Choroid plexus epithelial cell (primary cell): ENCODE measurements at regions not wholly inside any gene's neighbourhood (a gene's known extent, or its start where the extent isn't known, plus 50 kb on each side); places are given as distances from the start of the nearest gene placed in this dataset.

Source experiments
- DNase-seq: peaks from one replicate; pipeline ENCODE4 v3.0.0-alpha.2; 2010; ENCODE audit warnings: low read depth
- H3K4me3 ChIP-seq: 2 replicates; pipeline ENCODE4 v1.5.1; 2011; ENCODE audit warnings: low read depth, mild to moderate bottlenecking, control low read depth, low read length, moderate library complexity
- CTCF ChIP-seq: conservative IDR thresholded peaks from 2 replicates; pipeline ENCODE4 v1.5.1; 2011; ENCODE audit warnings: low read depth, mild to moderate bottlenecking, control low read depth, inconsistent platforms, low read length, moderate library complexity

- H3K4me3 ChIP-seq, result no peak overlapping the region
- no peak for TF ChIP-seq CTCF
- no peak for DNase-seq
Observed at GRCh38 chr10:129385600-129385999, 81.4 kb upstream of the MGMT start.

DNA sequence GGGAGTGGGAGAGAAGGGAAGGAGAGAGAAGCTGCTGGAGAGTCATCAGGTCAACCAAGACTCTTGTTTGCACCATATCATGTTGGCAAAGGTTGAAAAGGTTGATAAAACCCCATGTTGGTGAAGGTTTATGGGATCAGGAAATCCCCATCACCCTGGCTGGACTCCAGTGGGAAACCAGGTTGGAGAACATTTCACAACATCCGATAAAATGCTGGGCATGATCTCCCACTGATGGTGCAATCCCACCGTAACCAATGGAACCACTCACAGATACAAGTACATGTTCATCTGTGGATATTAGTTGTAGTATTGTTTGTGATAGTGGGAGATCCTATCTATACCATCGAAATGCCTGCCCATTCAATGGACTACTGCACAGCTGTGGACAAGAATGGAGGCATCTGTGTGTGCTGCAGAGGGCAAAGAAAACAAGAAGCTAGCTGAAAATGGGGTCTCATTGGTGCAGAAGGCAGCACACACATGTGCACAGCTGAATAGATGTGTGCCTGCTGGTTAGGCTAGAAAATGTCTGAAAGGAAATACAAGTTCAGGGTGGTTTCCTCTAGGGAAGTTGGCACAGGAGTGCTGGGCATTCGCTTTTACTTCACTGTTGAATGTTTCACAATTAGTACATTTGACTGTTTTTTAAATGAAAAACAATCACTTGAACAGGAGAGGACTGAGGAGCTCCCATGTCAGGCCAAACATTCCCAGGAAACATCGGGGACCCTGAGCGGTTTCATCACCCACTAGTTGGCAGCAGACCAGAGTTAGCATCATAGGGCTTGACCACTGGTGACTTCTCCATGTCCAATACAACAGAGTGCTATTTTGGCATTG is 80.4 kb upstream of the MGMT start:
- TF ChIP-seq CTCF, result no peak
- no peak overlapping the region for H3K4me3 ChIP-seq

DNA sequence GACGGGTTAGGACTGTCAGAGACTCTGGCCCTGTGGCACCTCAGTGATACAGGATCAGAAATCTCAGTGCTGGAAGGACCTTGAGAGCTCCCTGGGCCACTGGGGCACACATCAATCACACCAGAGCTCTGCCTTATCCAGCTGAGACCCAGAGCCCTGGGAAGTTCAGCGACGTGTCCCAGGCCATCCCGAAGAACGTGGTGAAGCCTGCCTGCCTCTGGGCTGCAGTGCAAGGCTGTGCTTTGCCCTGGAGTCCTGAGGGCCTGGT is 79.8 kb upstream of the MGMT start:
- no peak overlapping the region for H3K4me3 ChIP-seq
- TF ChIP-seq CTCF, result no peak
- no peak for DNase-seq

More for the DNA sequence above, 80.4 kb upstream of the MGMT start:
- no peak for DNase-seq

DNA sequence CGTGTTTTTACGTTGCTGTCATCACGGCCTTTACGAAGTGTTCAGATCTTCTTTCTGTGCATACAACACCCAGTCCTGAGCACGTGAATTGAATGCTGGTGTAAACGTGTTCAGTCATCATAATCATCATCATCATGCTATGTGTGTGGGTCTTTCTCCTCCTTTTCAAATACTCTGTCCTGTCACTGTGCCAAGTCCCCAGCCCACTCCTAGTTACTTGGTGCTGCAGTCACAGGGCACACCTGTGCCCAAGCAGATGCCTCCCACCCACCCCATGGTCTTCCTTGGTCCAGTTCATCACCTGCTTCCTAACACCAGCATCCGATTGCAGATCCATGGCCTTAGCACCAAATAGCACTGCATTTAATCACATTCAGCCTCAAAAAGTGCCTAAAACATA is 78.6 kb upstream of the MGMT start:
- no peak for DNase-seq
- H3K4me3 ChIP-seq, result no peak overlapping the region
- no peak for TF ChIP-seq CTCF

GRCh38 chr10:129389194-129389593 is 77.8 kb upstream of the MGMT start:
- no peak for TF ChIP-seq CTCF
- DNase-seq, result no peak
- no peak overlapping the region for H3K4me3 ChIP-seq

DNA sequence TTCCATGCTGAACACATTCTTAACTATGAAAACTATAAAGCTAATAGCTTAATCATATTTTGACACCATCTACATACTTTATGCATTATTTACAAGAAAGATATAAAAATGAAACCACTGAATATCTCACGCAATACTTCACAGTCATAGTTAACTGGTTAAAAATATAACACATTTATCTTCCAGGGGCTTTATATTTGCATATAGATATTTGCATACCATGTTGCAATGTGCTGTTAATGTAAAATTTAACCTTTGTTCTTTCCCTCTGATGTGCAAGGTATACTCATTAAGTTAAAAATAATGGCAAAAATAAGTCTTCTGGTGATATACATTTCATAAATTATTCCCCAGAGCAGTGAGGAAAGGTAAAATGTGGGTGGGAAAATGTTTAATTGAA is 76.9 kb upstream of the MGMT start:
- no peak for DNase-seq
- H3K4me3 ChIP-seq, result no peak overlapping the region
- TF ChIP-seq CTCF, result no peak

DNA sequence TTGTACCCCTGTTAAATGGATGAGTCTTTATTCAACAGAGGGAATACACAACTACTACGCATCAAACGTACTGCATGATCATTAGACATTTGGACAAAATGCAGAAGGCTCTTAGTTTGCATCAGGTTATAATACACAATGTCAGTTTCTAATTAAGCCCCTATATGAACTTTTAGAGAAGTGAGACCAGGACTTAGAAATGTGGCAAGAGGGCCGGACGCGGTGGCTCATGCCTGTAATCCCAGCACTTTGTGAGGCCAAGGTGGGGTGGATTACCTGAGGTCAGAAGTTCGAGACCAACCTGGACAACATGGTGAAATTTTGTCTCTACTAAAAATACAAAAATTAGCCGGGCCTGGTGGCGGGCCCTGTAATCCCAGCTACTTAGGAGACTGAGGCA is 76.3 kb upstream of the MGMT start:
- no peak for DNase-seq
- TF ChIP-seq CTCF, result no peak
- no peak overlapping the region for H3K4me3 ChIP-seq
